ENCODE measurements at regions not wholly inside any gene's neighbourhood (a gene's known extent, or its start where the extent isn't known, plus 50 kb on each side); places are given as distances from the start of the nearest gene placed in this dataset.

DNA sequence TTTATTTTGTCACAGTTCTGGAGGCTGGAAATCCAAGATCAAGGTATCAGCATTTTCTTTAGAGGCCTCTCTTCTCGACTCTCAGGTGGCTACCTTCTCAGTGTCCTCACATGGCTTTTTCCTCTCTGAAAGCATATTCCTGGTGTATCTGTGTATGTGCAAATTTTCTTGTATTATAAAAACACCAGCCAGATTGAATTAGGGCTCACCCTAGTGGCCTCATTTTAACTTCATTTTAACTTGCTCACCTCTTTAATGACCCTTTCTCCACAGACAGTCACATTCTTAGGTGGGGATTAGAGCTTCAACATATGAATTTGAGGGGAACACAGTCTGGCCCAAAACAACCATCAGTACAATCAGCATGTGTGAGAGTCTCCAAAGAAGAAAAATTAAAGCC lies 542.4 kb upstream of the FAM241A start:
- DNase-seq (no peak), ATAC-seq (no peak)

DNA sequence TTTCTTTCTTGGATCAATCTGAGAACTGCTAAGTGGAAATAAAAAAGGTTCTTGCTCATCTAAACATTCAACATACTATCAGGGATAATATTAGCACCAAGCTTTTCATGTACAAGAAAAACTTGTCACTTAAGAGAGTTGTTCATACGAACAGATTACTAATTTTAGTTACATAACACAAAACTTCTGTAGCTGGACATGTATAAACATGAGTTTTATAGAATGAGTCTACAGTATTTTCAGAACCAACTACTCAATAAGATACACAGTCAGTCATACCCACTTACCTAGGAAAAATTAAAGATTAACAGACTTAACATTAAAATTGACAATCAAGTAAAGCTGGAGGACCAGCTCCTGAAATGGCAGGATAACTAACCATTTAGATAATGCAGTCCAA lies 540.1 kb upstream of the FAM241A start:
- ATAC-seq, result no peak
- no peak for DNase-seq

DNA sequence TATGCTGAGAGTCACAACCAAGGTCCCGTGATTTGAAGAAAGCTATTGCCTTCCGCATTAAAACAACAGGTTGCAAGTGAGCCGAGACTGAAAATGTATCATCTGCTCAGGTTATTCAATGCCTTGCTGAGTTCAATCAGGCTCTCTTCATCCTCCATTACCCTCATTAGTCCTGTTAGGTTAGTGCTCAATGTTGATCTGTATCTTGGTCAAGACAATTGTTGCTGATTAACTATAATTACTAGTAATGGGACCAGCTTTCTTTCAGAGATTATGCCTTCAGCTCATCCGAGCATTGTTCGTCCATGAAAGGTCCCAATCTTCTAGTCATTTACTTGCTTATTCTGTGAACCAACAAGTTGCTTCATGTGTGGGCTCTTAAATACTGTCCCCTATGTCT lies 534.6 kb upstream of the FAM241A start:
- DNase-seq (no peak), ATAC-seq (no peak)

DNA sequence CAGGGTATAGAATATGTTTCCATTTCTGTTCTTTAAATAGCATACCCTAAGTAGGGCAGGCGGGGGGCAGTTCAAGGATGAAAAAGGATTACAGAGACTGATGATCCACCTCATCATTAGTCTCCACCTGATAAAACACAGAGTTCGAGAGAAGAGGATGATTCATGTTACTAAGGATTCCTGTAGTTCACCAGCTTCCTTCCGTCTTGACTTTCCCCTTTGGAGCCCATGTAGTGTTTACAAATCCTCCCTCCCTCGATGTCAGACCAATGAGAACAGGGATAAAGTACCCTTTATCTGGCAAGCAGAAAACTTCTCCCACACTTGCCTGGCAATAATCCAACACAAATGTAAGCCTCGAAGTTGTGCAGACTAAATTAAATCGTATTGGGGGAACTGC lies 526.3 kb upstream of the FAM241A start:
- ATAC-seq, result no peak
- DNase-seq, result no peak

DNA sequence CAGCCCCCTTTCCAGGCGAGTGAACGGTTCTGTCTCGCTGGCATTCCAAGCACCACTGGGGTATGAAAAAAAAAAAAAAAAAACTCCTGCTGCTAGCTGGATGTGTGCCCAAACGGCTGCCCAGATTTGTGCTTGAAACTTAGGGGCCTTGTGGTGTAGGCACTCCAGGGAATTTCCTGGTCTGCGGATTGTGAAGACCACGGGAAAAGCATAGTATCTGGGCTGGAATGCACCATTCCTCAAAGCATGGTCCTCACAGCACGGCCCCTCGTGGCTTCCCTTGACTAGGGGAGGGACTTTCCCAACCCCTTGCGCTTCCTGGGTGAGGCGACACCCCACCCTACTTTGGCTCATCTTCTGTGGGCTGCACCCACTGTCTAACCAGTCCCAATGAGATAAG lies 516.8 kb upstream of the FAM241A start:
- DNase-seq (no peak), ATAC-seq (no peak)

DNA sequence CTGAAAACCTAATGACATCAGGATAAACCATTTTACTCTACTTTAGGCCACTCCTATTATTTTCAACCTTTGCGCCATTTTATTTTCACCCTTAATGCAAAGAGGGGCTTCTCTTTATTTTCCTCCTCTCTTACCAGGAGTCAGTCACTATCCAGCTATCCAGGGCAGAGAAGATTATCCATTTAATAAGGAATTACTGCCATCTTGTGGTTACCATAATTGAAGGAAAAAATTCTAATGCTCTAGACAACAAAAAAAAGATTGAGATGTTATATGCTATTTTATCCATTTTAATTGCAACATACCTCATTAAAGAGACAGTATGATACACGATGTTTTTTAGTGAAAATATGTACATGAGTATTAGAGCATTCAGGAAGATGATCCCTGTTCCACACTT lies 514.5 kb upstream of the FAM241A start:
- no peak for DNase-seq

DNA sequence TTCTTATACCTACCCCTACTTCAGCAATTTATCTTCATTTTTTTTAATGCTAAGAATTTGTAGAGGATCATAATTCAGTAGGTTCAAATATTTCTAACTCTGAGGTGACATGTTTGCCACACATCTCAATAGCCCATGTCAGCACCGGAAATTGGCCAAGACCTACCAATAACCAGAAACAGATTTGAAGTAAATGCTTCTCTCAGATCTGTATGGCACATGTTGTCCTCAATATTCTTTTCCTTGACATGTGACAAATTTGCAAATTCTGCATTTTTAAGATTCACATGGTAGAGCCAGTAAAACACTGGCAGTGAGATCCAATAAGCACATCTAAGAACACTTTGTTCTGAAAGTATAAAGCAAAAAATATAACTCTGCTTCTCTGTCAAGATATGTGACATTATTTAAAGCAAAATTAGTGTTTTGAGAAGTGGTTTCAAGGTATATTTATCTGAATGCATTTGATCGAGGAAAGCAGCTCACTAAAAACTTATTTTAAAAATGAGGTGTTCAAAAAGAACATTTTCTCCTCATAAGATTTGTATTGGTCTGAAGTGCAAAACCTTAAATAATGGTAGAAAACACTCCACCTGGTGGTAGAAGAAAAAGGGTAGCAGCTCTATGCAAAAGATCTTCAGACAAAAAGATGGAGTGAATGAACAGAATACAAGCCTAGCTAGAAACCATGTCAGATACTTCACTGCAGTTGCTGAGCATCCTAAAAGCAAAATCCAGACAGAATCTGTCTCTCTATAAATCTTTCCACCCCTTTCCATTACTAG lies 513.8 kb upstream of the FAM241A start:
- ATAC-seq (no peak), DNase-seq (no peak)

More for the DNA sequence above, 514.5 kb upstream of the FAM241A start:
- no peak for ATAC-seq

GRCh38 chr4:111632641-111633151 lies 512.6 kb upstream of the FAM241A start:
- DNase-seq (no peak), ATAC-seq (no peak)

DNA sequence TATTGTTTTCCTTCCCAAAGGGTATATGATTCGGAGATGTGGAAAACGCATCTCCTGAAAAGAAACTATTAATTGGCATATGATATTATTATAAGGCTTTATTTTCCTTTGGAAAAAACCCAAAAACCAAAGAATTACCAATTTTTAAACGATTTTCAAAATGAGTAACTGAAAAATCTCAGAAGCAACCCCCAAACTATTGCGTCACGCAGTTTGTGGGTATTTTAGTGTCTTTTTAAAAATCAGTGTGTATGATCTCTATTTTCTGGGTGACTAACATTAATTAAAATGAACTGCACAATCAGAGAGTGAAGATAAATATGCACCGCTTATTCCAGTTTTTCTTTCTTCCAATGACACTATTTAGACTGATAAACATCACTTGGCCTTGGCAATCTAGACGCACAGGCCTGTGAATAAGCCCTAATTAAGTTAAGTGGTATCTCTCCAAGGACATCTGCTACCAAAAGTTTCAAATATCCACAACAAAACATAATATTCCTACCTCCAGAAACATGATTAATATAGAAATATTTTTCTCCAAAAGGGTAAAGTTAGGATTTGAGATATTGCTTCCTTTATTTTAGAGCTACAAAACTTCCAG lies 511.5 kb upstream of the FAM241A start:
- DNase-seq (no peak), ATAC-seq (no peak)

GRCh38 chr4:111635646-111636045 lies 509.6 kb upstream of the FAM241A start:
- ATAC-seq (no peak), DNase-seq (no peak)

DNA sequence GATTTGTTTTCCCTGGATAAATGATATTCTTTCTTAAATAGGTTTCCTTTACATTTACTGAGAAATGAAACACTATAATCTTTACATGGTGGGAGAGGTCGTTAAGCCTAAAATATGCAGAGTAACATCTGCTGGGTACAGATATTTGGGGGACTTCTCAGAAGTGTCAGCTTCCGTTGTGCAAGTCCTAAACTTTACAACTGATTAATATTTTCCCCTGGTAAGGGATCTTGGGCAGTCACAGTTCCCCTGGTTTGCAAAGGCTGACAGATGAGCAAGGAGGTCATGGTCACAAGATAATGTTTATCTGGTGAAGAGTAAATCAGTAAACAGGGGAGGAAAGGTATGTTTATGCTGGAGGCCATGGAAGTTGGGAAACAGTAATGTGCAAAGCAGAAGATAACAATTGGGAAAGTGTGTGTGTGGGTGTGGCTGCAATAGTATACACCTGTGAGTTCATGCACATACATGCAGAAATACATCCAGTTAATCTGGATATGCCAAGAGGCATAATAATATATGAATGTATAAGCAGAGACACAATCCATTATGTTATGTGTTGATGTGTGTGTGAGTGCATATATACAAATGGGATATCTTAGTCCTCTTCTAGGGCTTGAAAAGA lies 508.2 kb upstream of the FAM241A start:
- ATAC-seq, result no peak
- no peak for DNase-seq

- no peak for DNase-seq
- ATAC-seq, result no peak
Measured at GRCh38 chr4:111639120-111639690, 506.0 kb upstream of the FAM241A start.

- ATAC-seq (no peak), DNase-seq (no peak)
Measured at GRCh38 chr4:111639876-111640275, 505.4 kb upstream of the FAM241A start.

- ATAC-seq (peak; percentile 66), DNase-seq (peak; percentile 17)
Measured at GRCh38 chr4:111641813-111642579, 503.3 kb upstream of the FAM241A start.

DNA sequence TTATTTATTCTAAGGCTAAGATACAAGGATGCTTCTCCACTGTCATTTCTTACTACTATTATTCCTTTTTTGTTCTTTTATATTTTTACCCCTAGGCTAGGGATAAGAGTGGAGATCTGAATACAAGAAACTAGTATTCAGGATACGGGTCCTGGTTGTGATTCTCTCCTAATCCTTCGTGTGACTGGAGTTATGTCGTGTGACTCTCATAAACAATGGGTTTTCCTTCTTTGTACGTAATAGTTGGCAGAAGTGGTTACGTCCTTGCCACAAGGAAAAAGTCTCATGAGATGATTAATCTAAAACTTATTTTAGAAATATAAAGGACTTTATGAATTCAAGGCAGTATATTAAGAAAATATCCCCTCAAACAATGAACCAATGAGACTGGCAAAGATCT lies 497.2 kb upstream of the FAM241A start:
- DNase-seq (no peak), ATAC-seq (no peak)

DNA sequence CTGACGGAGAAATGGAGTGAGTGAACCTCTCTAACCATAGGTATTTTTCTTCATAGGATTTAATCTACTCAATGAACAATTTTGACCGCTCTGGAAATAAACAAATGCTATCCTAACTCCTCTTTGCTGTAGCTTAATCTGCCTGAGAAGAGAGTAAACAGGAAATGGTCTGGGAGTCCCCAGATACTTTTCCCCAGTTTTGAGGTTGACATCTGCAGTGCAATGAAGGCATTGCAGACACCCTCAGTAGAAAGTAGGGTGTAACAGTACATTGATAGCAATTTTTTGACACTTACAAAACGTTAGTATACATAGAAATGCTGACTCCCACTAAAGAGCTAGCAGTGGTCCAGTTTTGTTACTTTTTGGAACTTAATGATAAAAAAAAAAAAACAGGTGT lies 495.9 kb upstream of the FAM241A start:
- no peak for ATAC-seq
- DNase-seq, result no peak

DNA sequence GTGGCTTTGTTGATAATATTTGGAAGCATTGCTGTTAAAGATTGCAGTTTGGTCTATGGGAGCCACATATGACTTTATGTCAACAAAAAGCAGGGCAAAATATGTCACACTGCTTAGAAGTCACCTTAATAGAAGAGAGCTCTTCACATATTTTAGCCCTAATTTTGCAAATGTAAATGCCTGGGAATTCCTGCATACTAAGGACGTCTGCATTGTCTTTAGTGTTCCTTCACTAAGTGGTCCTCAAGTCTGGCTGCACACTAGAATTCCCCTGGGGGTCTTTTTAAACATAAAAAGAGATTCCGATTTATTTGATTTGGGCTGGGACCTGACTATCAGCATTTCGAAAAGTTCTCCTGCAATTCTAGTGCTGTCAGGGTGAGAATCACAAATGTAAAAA lies 495.1 kb upstream of the FAM241A start:
- ATAC-seq (no peak), DNase-seq (no peak)

- DNase-seq (no peak), ATAC-seq (no peak)
Measured at GRCh38 chr4:111650674-111651086, 494.6 kb upstream of the FAM241A start.

DNA sequence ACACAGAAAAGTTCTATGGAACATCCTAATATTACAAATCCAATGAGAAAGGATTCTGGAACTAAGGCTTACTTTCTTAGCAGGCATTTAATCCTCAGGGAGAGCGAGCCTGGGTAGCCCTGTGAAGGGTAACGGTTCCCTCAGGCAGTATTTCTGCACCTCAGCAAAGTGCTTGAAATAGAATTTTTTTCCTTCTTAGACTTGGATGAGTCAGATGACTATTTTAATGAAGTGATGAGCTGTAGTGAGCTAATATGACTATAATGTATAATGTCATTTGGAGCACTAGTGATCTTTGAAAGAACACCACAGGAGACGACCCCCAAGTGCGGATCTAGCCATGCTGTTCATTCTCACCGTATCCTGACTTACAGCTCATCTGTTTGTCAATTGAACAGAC lies 493.0 kb upstream of the FAM241A start:
- no peak for ATAC-seq
- DNase-seq, result no peak

- DNase-seq (no peak), ATAC-seq (no peak)
Measured at GRCh38 chr4:111652986-111653385, 492.3 kb upstream of the FAM241A start.

GRCh38 chr4:111662496-111662895 lies 482.8 kb upstream of the FAM241A start:
- ATAC-seq (no peak), DNase-seq (no peak)

DNA sequence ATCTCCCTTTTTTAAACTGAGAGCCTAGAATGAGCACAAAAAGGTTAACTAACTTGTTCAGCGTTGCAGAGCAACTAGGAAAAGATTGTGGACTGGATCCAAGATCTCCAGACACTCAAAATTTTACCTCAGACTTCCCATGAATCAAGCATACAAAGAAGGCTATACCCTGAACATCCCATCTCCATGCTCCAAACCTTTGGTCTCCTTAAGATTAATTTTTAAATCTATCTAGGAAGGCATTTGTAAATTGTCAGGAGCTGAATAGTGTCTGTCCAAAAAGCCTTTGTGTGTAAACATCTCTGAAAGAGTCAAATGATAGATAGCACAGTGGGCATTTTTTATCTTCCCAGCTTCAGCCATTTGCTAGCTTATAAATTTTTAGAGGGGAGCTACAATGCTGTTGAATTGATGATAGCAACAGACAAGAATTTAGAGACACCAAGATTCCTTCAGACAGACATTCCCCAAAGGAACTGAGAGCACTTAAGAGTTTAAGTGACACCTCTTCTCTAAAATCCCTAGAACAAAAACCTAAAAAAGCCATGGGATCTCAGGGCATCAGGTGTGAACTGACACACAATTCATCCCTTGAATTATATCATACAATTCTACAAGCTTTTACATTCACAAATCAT lies 480.8 kb upstream of the FAM241A start:
- DNase-seq (no peak), ATAC-seq (no peak)
